Lower lobe of right lung (tissue), 2 donors: ENCODE measurements at regions not wholly inside any gene's neighbourhood (a gene's known extent, or its start where the extent isn't known, plus 50 kb on each side); places are given as distances from the start of the nearest gene placed in this dataset.
"Not testable (repeated sequence)": the region's sequence is repeated elsewhere in the genome, so short reads cannot be mapped to it uniquely, and the experiment has no call there.

Source experiments
- ATAC-seq, 2 donors: fragments of 200-7000 bp; cut with Tn5 transposase; one replicate each; pipeline ENCODE4 v1.9.1; 2020 to 2022; ENCODE audit warnings: mild to moderate bottlenecking in 2 of 2, moderate library complexity in 2 of 2
- DNase-seq: peaks from one replicate; pipeline ENCODE4 v3.0.0-alpha.2; 2020
- H3K27ac ChIP-seq: fragments of 200-600 bp; one replicate; pipeline ENCODE4 v1.8.0; 2022
- H3K27me3 ChIP-seq: fragments of 200-600 bp; one replicate; pipeline ENCODE4 v1.8.0; 2022; ENCODE audit warnings: low read depth
- H3K36me3 ChIP-seq: fragments of 200-600 bp; one replicate; pipeline ENCODE4 v1.8.0; 2022; ENCODE audit warnings: mild to moderate bottlenecking
- H3K4me1 ChIP-seq: fragments of 200-600 bp; one replicate; pipeline ENCODE4 v1.8.0; 2022
- H3K4me3 ChIP-seq: fragments of 200-600 bp; one replicate; pipeline ENCODE4 v1.8.0; 2022; ENCODE audit warnings: mild to moderate bottlenecking
- H3K9me3 ChIP-seq: fragments of 200-600 bp; one replicate; pipeline ENCODE4 v1.8.0; 2022
- CTCF ChIP-seq: fragments of 200-600 bp; IDR thresholded peaks from one replicate; pipeline ENCODE4 v1.8.0; 2022; ENCODE audit warnings: antibody characterized with exemption, mild to moderate bottlenecking
- intact Hi-C: fragments of 100-400 bp; cut with DNase I; formaldehyde crosslinking; loops from one replicate; pipeline ENCODE4 v1.11.0; 2022
- donor health status: DM: no; HTN: yes; CAD: no; lungs with severe emphysema.

- ATAC-seq (no peak), DNase-seq (no peak)
- no peak overlapping the region for H3K27ac ChIP-seq
- H3K9me3 ChIP-seq: no peaks in the 10 kb centered on the region
- no peaks in the 10 kb centered on the region for H3K27me3 ChIP-seq
- H3K4me3 ChIP-seq: no peak overlapping the region
- no peak for TF ChIP-seq CTCF
- no peaks in the 10 kb centered on the region for H3K4me1 ChIP-seq
- intact Hi-C loops: no loop called here
- H3K36me3 ChIP-seq: no peaks in the 10 kb centered on the region
Measured at GRCh38 chr1:190688096-190688495, 210.4 kb upstream of the BRINP3 start.

GRCh38 chr1:190698488-190698887, 220.8 kb upstream of the BRINP3 start:
- H3K27ac ChIP-seq, ATAC-seq, H3K4me3 ChIP-seq, H3K9me3 ChIP-seq, H3K27me3 ChIP-seq, DNase-seq, H3K36me3 ChIP-seq, intact Hi-C loops, H3K4me1 ChIP-seq: not testable (repeated sequence)

- Histone ChIP-seq H3K36me3 (no peaks in the 10 kb centered on the region), H3K4me3 (no peak overlapping the region), H3K27me3 (no peaks in the 10 kb centered on the region), H3K27ac (no peak overlapping the region), H3K9me3 (no peaks in the 10 kb centered on the region), H3K4me1 (no peaks in the 10 kb centered on the region)
- intact Hi-C loops: no loop called here
- no peak for TF ChIP-seq CTCF
- DNase-seq (no peak), ATAC-seq (no peak)
Measured at GRCh38 chr1:190699165-190699564, 221.5 kb upstream of the BRINP3 start.

DNA sequence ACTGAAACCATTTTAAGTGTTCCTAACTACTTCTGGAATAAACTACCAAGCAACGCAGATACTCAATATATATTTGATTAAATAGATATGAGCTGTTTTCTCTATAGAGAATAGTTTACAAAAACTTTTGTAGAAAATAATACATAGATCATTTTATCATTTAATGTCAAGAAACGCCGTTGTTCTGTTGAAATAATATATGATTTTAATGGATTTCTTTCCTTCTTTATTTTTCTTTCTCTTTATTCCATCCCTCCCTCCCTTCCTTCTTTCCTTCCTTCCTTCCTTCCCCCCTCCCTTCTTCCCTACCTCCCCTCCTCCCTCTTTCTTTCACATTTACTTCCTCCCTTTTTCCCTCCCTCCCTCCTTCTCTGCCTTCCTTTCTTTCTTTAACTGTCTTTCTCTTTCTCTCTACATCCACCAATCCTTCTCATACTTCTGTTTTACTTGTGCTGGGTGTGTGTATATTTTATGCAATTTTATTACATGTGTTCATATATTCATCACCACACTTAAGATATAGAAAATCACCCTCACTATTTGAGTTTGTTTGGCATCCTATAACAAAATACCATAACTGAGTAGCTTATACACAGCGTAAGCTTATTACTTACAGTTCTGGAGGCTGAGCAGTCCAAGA, 230.9 kb upstream of the BRINP3 start:
- ATAC-seq: no peak
- H3K4me3 ChIP-seq: no peak overlapping the region
- no peaks in the 10 kb centered on the region for H3K4me1 ChIP-seq

DNA sequence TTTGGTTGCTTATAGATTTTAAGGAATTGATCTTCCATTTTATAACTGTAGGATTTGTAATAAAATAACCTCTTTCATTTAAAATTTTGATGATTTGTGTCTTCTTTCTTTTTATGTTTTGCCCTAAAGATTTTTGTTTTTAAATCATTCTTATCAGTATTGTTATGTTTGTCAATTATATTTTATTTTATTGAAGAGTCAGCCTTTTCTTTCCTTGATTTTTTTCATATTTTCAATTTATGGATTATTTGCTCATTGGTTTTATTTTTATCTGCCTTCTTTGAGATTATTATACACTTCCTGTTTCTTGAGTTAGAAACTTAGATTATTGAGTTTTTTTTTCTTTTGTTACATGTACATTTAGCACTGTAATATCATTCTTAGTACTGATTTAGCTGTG, 233.4 kb upstream of the BRINP3 start:
- no peak overlapping the region for H3K4me3 ChIP-seq
- no peak for TF ChIP-seq CTCF
- no peaks in the 10 kb centered on the region for H3K36me3 ChIP-seq
- H3K9me3 ChIP-seq: no peaks in the 10 kb centered on the region
- no peaks in the 10 kb centered on the region for H3K4me1 ChIP-seq
- intact Hi-C loops: no loop called here
- DNase-seq (no peak), ATAC-seq (no peak)
- no peaks in the 10 kb centered on the region for H3K27me3 ChIP-seq
- H3K27ac ChIP-seq: no peak overlapping the region

More for the DNA sequence above, 230.9 kb upstream of the BRINP3 start:
- no peaks in the 10 kb centered on the region for H3K36me3 ChIP-seq
- no peaks in the 10 kb centered on the region for H3K9me3 ChIP-seq
- no peaks in the 10 kb centered on the region for H3K27me3 ChIP-seq
- H3K27ac ChIP-seq: no peak overlapping the region
- intact Hi-C loops: no loop called here
- no peak for TF ChIP-seq CTCF
- no peak for DNase-seq

- Histone ChIP-seq H3K4me1 (no peaks in the 10 kb centered on the region), H3K27ac (no peak overlapping the region), H3K4me3 (no peak overlapping the region), H3K36me3 (no peaks in the 10 kb centered on the region), H3K9me3 (no peaks in the 10 kb centered on the region), H3K27me3 (no peaks in the 10 kb centered on the region)
- no peak for ATAC-seq
- intact Hi-C loops: no loop called here
- no peak for TF ChIP-seq CTCF
- DNase-seq: no peak
Measured at GRCh38 chr1:190717055-190717454, 239.4 kb upstream of the BRINP3 start.
